NCI-H82 treated with DMSO at 0.1 percent for 48 hours (cell line): ENCODE measurements at regions not wholly inside any gene's neighbourhood (a gene's known extent, or its start where the extent isn't known, plus 50 kb on each side); places are given as distances from the start of the nearest gene placed in this dataset.

Source experiments
- DNase-seq: peaks from one replicate; lab custom pipeline; 2025; ENCODE audit not compliant: unreplicated experiment; lab: John Stamatoyannopoulos, UW

GRCh38 chr2:67651565-67651964 is 254.4 kb downstream of the ETAA1 start:
- DNase-seq, result no peak

DNA sequence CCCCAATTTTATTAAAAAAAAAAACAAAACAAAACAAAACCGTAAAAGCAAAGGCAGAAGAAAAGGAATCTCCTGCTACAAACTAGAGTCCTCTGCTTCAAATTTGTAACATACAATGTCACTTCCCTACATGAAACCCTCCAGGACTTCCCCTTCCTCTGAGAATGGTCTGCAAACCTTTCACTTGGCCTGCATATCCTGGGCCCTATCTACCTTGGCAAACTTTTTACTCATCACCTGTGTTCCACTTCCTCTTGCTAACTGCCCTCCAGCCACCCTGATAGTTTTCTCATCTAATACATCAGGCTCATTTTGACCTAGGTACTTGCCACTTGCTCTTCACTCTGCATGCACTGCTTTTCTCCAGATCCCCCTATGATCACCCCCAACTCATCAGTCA is 255.5 kb downstream of the ETAA1 start:
- no peak for DNase-seq

- no peak for DNase-seq
These were observed 259.7 kb downstream of the ETAA1 start for GRCh38 chr2:67656875-67657274.

- no peak for DNase-seq
These were observed 261.7 kb downstream of the ETAA1 start for GRCh38 chr2:67658820-67659219.

GRCh38 chr2:67660015-67660602 is 263.0 kb downstream of the ETAA1 start:
- DNase-seq, result no peak

GRCh38 chr2:67660871-67661270 is 263.7 kb downstream of the ETAA1 start:
- no peak for DNase-seq

DNA sequence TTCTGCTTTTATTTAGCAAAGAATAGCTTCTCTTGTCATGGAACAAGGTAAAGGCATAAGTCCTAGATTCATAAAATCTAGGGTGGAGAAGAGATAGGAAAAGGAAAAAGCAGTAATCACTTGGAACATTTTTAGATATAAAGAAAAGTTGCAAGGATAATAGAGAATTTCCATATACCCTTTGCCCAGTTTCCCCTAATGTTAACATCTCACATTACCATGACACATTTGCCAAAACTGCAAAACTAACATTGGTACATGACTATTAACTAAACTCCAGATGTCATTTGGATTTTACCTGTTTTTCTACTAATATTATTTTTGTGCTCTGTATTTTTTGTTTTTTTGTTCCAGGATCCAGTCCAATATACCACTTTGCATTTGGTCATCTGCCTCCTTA is 265.1 kb downstream of the ETAA1 start:
- no peak for DNase-seq

DNA sequence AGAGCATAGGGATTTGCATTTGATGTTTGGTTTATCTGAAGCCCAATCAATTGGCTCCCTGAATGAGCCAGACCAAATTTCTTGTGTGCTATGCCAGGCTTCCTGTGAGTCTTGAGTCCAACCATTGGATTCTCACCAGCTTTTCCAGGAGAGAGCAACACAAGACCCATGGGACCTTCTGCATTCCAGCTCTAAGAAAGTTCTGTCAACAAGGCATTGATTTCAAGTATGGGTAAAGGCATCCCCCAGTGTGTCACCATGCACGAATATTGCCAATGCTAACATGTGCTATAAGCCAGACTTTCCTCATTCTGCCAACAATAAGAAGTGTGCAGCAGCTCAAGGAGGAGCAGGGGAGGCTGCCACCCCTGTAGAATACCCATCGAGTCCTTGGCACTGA is 266.6 kb downstream of the ETAA1 start:
- no peak for DNase-seq

DNA sequence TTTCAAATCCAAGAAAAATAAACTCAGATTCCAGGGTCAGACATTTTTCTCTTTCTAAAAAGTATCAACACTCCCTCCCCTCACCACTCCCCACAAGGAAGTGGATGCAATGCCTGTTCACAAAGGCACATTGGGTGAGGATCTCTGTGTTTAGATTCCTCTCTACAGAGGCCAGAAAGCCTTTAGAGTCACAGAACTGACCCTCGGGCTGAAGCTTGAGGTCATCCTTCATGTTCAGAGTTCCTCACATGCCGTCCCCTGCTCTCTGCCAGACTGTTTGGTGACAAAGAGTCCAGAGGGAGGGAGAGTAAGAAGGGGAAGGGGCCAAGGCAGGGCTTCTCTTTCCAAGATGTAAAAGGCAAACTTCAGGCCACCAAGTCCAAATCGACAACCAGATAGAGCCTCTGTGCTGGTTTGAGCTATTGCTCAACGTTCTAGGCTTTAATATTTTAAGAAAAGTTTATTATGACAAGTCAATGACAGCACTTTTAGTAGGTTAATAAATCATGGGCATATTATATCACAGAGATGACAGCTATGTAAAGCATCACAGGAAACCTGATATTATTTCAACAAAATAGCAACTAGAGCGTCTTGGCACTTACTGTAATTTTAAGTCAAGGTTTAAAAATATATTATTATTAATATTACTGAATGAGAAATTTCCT is 269.4 kb downstream of the ETAA1 start:
- DNase-seq, result no peak

DNA sequence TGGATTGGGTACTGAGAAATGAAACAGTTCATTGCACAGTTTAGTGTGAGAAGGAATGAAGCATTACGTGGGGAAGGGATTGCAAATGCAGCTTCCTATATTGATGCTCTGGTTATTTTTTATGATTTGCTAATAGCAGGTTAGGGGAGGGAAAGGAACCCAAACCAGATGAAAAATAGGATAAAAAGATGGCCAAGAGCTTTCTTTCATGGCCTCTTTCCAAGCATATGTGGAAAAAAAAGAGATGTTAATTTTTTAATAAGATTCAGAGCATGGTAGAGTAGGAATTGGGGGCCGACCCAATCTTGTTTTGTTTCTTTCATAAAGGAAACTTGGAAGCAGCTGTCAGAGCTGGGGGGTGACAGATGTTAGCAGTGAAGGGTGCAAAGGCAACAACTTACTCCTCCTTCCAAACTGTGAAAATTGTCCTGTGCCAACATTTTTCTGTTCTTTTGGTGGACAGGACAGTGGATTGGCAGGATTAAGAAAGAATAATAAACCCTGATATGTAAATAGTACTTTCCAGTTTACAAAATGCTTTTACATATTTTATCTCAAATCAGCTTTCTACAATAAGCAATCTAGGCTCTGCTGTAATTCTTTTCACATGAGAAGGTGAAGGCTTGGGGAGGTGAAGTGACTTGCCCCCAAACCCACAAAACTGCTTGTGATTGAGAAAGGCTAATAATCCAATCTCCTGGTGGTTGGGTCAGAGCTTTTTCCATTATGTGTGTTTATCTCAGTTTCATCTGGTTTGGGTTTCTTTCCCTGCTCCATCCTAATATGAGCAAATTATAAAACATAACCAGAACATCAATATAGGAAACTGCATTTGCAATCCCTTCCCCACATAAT is 270.1 kb downstream of the ETAA1 start:
- DNase-seq, result no peak

GRCh38 chr2:67668538-67668937 is 271.4 kb downstream of the ETAA1 start:
- DNase-seq, result no peak

- DNase-seq, result no peak
These were observed 272.0 kb downstream of the ETAA1 start for GRCh38 chr2:67669168-67669567.

DNA sequence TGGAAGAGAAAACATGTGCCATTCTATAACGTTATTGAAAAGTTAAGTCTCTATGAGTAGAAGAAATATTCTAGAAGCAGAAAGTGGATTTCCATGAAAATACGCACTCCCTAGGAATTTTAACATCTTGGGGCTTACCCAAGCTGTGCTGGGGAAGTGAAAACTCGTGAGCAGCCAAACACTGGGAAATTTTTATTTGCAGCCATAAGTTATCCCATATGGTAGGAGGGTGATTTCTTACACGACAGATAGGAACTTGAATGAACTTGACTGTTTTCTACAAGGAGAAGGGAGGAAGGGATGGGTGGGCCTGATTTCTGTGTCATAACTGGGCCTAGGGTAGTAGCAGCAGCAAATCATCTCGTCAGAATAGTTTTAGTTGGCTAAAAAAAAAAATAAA is 272.6 kb downstream of the ETAA1 start:
- no peak for DNase-seq

DNA sequence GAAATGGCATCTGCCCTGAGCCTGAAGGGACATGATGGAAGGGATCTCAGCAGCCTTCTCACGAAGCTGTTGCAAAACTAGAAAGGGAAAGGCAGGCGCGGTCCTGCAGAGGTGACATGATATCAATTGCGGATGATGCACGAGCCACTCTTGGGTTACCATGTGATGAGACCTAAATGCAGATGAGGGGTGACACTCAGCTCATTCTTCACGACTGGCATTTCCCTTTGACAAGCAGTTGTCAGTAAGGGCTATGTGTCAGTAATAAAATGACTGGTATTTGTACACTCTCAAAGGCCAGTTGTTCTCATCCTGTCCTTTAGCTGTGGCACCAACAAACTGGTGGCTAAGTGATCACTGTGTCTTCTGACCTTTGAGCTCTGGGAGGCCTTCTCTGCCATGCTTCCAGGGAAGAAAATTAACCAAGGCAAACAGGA is 273.6 kb downstream of the ETAA1 start:
- DNase-seq, result no peak

GRCh38 chr2:67671464-67672450 is 274.6 kb downstream of the ETAA1 start:
- no peak for DNase-seq

- no peak for DNase-seq
These were observed 277.5 kb downstream of the ETAA1 start for GRCh38 chr2:67674668-67675067.

DNA sequence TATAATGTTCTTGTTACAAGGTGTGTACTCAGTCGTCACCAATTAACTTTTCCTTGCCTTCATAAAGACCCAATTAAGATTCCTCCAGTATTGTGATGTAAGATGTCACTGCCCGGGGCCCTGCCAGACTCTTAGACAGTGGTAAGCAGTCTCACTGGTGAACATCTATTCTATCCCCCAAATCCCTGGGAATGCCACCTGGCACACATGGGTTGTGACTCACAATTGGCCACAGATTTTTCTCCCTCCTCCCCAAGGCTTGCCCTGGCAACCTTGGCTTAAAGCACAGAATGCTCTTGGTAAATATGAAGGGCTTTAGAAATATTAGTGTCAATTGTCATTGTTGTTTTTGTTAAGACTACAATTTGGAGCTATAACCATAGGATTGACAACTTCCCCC is 287.9 kb downstream of the ETAA1 start:
- DNase-seq, result no peak

DNA sequence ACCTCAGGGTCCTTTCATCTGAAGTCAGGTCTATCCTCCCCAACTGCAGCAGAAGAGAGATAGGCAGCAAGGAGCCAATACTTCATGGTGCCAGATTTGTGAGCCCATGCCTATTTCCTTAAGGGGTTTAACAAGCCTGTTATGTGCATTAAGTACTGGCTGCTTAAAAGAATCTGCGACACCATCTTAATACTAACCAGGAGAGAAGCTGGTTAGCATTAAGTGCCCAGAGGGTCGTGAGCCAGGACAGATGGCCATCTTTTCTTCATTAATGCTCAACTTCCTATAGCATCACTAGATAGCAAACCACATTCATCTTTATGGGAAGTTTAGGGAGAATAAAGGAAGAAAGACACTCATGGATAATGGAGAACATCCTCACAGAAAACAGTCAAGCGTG is 289.1 kb downstream of the ETAA1 start:
- peak; percentile 55 for DNase-seq

DNA sequence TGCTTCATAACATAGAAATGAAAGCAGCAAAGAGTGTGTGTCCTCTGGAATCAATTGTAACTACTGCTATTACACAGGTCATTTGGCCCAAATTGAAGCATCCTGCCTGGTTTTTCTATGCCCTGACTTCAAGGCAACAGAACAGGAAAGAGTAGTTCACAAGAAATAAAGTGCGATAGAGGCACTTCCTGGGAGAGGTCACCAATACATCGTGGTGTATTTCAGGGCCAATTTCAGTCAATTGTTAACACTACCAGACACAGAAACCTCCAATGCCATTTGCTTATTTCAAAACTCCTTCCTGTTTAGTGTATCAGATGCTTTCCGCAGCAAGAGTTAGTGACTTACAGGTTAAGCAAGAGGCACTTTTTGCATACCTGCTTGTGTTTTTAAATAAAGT is 292.1 kb downstream of the ETAA1 start:
- DNase-seq, result no peak

GRCh38 chr2:67689651-67690050 is 292.5 kb downstream of the ETAA1 start:
- no peak for DNase-seq

GRCh38 chr2:67694445-67694844 is 297.3 kb downstream of the ETAA1 start:
- DNase-seq, result no peak
